KMS-11 (cell line): ENCODE measurements at regions not wholly inside any gene's neighbourhood (a gene's known extent, or its start where the extent isn't known, plus 50 kb on each side); places are given as distances from the start of the nearest gene placed in this dataset.

ENCODE experiments used
- H2AFZ ChIP-seq: fragments of 200-600 bp; sonication (generic); 2 replicates; pipeline ENCODE4 v1.6.1; 2016; ENCODE audit warnings: antibody characterized with exemption, mixed run types, low read depth
- H3K27ac ChIP-seq: fragments of 200-600 bp; sonication (generic); 2 replicates; pipeline ENCODE4 v1.6.1; 2016; ENCODE audit warnings: mild to moderate bottlenecking, mixed run types
- H3K27me3 ChIP-seq: fragments of 200-600 bp; sonication (generic); 2 replicates; pipeline ENCODE4 v1.6.1; 2017; ENCODE audit warnings: mild to moderate bottlenecking, low read depth, mixed run types, moderate library complexity; ENCODE audit not compliant: insufficient read depth
- H3K36me3 ChIP-seq: fragments of 200-600 bp; sonication (generic); 2 replicates; pipeline ENCODE4 v1.6.1; 2017; ENCODE audit warnings: mild to moderate bottlenecking, mixed run types; ENCODE audit not compliant: insufficient read depth
- H3K4me1 ChIP-seq: fragments of 200-600 bp; sonication (generic); 2 replicates; pipeline ENCODE4 v1.6.1; 2016; ENCODE audit warnings: mild to moderate bottlenecking, low read depth, mixed run types; ENCODE audit not compliant: poor library complexity, severe bottlenecking
- H3K4me2 ChIP-seq: fragments of 200-600 bp; sonication (generic); 2 replicates; pipeline ENCODE4 v1.7.0; 2016; ENCODE audit warnings: mild to moderate bottlenecking, mixed run types
- H3K4me3 ChIP-seq: fragments of 200-600 bp; sonication (generic); IDR thresholded peaks from 2 replicates; pipeline ENCODE4 v1.6.1; 2017; ENCODE audit warnings: low read depth, low read length, mixed read lengths; ENCODE audit not compliant: insufficient read depth
- H3K79me2 ChIP-seq: fragments of 200-600 bp; sonication (generic); 2 replicates; pipeline ENCODE4 v1.6.1; 2016; ENCODE audit warnings: low read depth, mixed run types; ENCODE audit not compliant: insufficient read depth
- H3K9ac ChIP-seq: fragments of 200-600 bp; sonication (generic); 2 replicates; pipeline ENCODE4 v1.6.1; 2016; ENCODE audit warnings: mild to moderate bottlenecking, mixed run types
- H4K20me1 ChIP-seq: fragments of 200-600 bp; sonication (generic); 2 replicates; pipeline ENCODE4 v1.6.1; 2016; ENCODE audit warnings: mild to moderate bottlenecking, mixed run types; ENCODE audit not compliant: insufficient read depth
- CTCF ChIP-seq: fragments of 200-600 bp; sonication (generic); conservative IDR thresholded peaks from 2 replicates; pipeline ENCODE4 v1.6.1; 2017; ENCODE audit warnings: low read depth, mild to moderate bottlenecking, antibody characterized with exemption, low read length, moderate library complexity, mixed read lengths

- Histone ChIP-seq H2AFZ (no peak overlapping the region), H4K20me1 (no peaks in the 10 kb centered on the region), H3K27me3 (no peaks in the 10 kb centered on the region), H3K27ac (no peak overlapping the region), H3K4me3 (no peak overlapping the region), H3K36me3 (no peaks in the 10 kb centered on the region), H3K4me1 (no peaks in the 10 kb centered on the region), H3K79me2 (no peaks in the 10 kb centered on the region), H3K4me2 (no peak overlapping the region), H3K9ac (no peak overlapping the region)
- no peak for TF ChIP-seq CTCF
Observed at GRCh38 chr12:98162906-98163678, 352.3 kb upstream of the TMPO start.

GRCh38 chr12:98172304-98172703 lies 343.1 kb upstream of the TMPO start:
- no peaks in the 10 kb centered on the region for H3K79me2 ChIP-seq
- no peaks in the 10 kb centered on the region for H3K27me3 ChIP-seq
- TF ChIP-seq CTCF: no peak
- no peak overlapping the region for H3K9ac ChIP-seq
- no peaks in the 10 kb centered on the region for H3K36me3 ChIP-seq
- no peaks in the 10 kb centered on the region for H3K4me1 ChIP-seq
- no peak overlapping the region for H3K4me3 ChIP-seq
- no peak overlapping the region for H2AFZ ChIP-seq
- H4K20me1 ChIP-seq: no peaks in the 10 kb centered on the region
- no peak overlapping the region for H3K4me2 ChIP-seq
- no peak overlapping the region for H3K27ac ChIP-seq

GRCh38 chr12:98172801-98173200 lies 342.6 kb upstream of the TMPO start:
- no peak overlapping the region for H3K9ac ChIP-seq
- H3K4me3 ChIP-seq: no peak overlapping the region
- no peak overlapping the region for H3K27ac ChIP-seq
- H3K4me1 ChIP-seq: no peaks in the 10 kb centered on the region
- H4K20me1 ChIP-seq: no peaks in the 10 kb centered on the region
- H3K79me2 ChIP-seq: no peaks in the 10 kb centered on the region
- no peak for TF ChIP-seq CTCF
- no peaks in the 10 kb centered on the region for H3K27me3 ChIP-seq
- H2AFZ ChIP-seq: no peak overlapping the region
- H3K4me2 ChIP-seq: no peak overlapping the region
- no peaks in the 10 kb centered on the region for H3K36me3 ChIP-seq

- no peak overlapping the region for H2AFZ ChIP-seq
- H3K4me3 ChIP-seq: no peak overlapping the region
- H3K4me2 ChIP-seq: no peak overlapping the region
- H3K9ac ChIP-seq: no peak overlapping the region
- no peaks in the 10 kb centered on the region for H3K4me1 ChIP-seq
- H3K36me3 ChIP-seq: no peaks in the 10 kb centered on the region
- no peak for TF ChIP-seq CTCF
- H4K20me1 ChIP-seq: no peaks in the 10 kb centered on the region
- no peaks in the 10 kb centered on the region for H3K79me2 ChIP-seq
- no peak overlapping the region for H3K27ac ChIP-seq
- no peaks in the 10 kb centered on the region for H3K27me3 ChIP-seq
Observed at GRCh38 chr12:98173773-98174427, 341.5 kb upstream of the TMPO start.
